HEK293T (cell line): ENCODE measurements at regions not wholly inside any gene's neighbourhood (a gene's known extent, or its start where the extent isn't known, plus 50 kb on each side); places are given as distances from the start of the nearest gene placed in this dataset.
"Not testable (repeated sequence)": the region's sequence is repeated elsewhere in the genome, so short reads cannot be mapped to it uniquely, and the experiment has no call there.

Experiments
- CTBP1 ChIP-seq: fragments of 450-650 bp; IDR thresholded peaks from 2 replicates; pipeline ENCODE4 v1.6.1; 2016; ENCODE audit warnings: borderline replicate concordance
- FOXA1 ChIP-seq: fragments of 450-650 bp; IDR thresholded peaks from 2 replicates; pipeline ENCODE4 v1.6.1; 2016; ENCODE audit warnings: mild to moderate bottlenecking
- FOXM1 ChIP-seq: fragments of 450-650 bp; IDR thresholded peaks from 2 replicates; pipeline ENCODE4 v1.6.1; 2017; ENCODE audit warnings: mild to moderate bottlenecking, borderline replicate concordance
- L3MBTL2 ChIP-seq: fragments of 450-650 bp; conservative IDR thresholded peaks from 2 replicates; pipeline ENCODE4 v1.6.1; 2016; ENCODE audit warnings: mild to moderate bottlenecking
- LEF1 ChIP-seq: fragments of 450-650 bp; IDR thresholded peaks from 2 replicates; pipeline ENCODE4 v1.6.1; 2017; ENCODE audit warnings: mild to moderate bottlenecking, borderline replicate concordance
- SUZ12 ChIP-seq: fragments of 450-650 bp; IDR thresholded peaks from 2 replicates; pipeline ENCODE4 v1.6.1; 2016; ENCODE audit warnings: mild to moderate bottlenecking
- TARDBP ChIP-seq: fragments of 450-650 bp; IDR thresholded peaks from 2 replicates; pipeline ENCODE4 v1.6.1; 2016
- ZNF384 ChIP-seq: fragments of 450-650 bp; IDR thresholded peaks from 2 replicates; pipeline ENCODE4 v1.6.1; 2016

- TF ChIP-seq CTBP1, ZNF384, L3MBTL2, FOXA1, FOXM1, TARDBP, LEF1, SUZ12: not testable (repeated sequence)
Observed at GRCh38 chr7:55702831-55703230, 130.5 kb upstream of the VOPP1 start.
